BE2C (cell line): ENCODE measurements at regions not wholly inside any gene's neighbourhood (a gene's known extent, or its start where the extent isn't known, plus 50 kb on each side); places are given as distances from the start of the nearest gene placed in this dataset.

Experiments
- DNase-seq: peaks from one replicate; pipeline ENCODE4 v3.0.0-alpha.2; 2020
- H3K27me3 ChIP-seq: fragments of 250-450 bp; sonication (Bioruptor Pico); 2 replicates; pipeline ENCODE4 v1.5.1; 2020; ENCODE audit warnings: mild to moderate bottlenecking
- H3K36me3 ChIP-seq: fragments of 250-450 bp; sonication (Bioruptor Pico); 2 replicates; pipeline ENCODE4 v1.5.1; 2020; ENCODE audit warnings: mild to moderate bottlenecking
- H3K4me1 ChIP-seq: fragments of 250-450 bp; sonication (Bioruptor Pico); 2 replicates; pipeline ENCODE4 v1.5.1; 2020
- H3K4me3 ChIP-seq: 2 replicates; pipeline ENCODE4 v1.5.1; 2011; ENCODE audit warnings: low read depth, low read length
- H3K9me3 ChIP-seq: fragments of 250-450 bp; sonication (Bioruptor Pico); 2 replicates; pipeline ENCODE4 v1.5.1; 2020
- TF ChIP-seq, protein P1 (sequence below): IDR thresholded peaks from 2 replicates; pipeline ENCODE4 v1.5.1; 2012; ENCODE audit warnings: mild to moderate bottlenecking, low read depth, low read length

DNA sequence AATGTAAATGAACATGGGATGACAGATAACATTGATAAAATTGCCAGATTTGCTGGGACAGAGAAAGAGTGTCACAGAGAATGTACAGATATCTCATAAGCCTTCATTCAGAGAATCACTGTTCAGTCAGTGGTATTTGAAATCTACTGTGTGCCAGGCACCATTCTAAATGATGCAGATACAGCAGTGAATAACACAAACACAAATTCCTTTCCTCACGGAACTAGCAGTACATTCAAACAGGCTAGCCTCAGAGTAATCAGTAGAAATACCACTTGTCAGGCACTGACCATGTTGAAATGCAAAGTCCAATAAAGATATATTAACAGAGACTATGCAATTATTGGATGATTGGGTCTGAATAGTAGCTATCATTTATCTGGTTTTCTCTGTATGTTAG is 211.0 kb downstream of the RDH14 start:
- Histone ChIP-seq H3K4me3 (no peak overlapping the region), H3K27me3 (no peaks in the 10 kb centered on the region), H3K9me3 (no peaks in the 10 kb centered on the region), H3K4me1 (no peaks in the 10 kb centered on the region), H3K36me3 (no peaks in the 10 kb centered on the region)
- TF ChIP-seq, protein P1, sequence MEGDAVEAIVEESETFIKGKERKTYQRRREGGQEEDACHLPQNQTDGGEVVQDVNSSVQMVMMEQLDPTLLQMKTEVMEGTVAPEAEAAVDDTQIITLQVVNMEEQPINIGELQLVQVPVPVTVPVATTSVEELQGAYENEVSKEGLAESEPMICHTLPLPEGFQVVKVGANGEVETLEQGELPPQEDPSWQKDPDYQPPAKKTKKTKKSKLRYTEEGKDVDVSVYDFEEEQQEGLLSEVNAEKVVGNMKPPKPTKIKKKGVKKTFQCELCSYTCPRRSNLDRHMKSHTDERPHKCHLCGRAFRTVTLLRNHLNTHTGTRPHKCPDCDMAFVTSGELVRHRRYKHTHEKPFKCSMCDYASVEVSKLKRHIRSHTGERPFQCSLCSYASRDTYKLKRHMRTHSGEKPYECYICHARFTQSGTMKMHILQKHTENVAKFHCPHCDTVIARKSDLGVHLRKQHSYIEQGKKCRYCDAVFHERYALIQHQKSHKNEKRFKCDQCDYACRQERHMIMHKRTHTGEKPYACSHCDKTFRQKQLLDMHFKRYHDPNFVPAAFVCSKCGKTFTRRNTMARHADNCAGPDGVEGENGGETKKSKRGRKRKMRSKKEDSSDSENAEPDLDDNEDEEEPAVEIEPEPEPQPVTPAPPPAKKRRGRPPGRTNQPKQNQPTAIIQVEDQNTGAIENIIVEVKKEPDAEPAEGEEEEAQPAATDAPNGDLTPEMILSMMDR = no peak
- DNase-seq = no peak

DNA sequence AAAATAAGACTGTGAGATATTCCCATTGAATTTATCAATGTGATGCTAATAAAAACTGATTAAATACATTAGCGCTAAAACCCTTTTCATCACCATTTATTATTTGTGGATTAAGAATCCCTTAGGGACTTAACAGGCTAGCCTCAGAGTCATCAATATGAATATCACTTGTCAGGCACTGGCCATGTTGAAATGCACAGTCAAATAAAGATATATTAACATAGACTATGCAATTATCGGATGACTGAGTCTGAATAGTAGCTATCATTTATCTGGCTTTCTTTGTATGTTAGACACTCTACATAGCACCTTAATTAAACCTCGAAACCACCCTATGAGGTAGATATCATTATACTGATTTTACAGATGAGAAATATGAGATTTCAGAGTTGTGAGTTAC is 213.6 kb downstream of the RDH14 start:
- H3K9me3 ChIP-seq = no peaks in the 10 kb centered on the region
- no peaks in the 10 kb centered on the region for H3K4me1 ChIP-seq
- H3K4me3 ChIP-seq = no peak overlapping the region
- H3K36me3 ChIP-seq = no peaks in the 10 kb centered on the region
- H3K27me3 ChIP-seq = no peaks in the 10 kb centered on the region
- TF ChIP-seq, protein P1 = no peak
- no peak for DNase-seq

DNA sequence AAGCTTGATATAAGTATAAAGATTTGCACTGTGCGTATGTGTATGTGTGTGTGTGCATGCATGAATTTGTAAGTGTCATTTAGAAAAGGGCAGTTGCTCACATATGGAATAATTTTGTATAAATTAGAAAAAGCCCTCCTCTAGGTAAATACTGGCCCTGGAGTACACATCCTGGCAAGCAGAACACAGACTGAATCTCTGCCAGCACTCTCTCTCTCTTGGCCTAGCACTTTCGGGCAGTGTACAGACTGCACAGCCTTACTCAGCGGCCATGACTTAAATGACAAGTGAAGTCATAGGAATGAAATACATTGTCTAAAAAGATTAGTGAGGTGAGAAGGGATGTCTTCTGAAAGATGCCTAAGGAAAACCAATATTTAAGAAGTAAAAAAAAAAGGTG is 214.1 kb downstream of the RDH14 start:
- DNase-seq = no peak
- no peak overlapping the region for H3K4me3 ChIP-seq
- H3K36me3 ChIP-seq = no peaks in the 10 kb centered on the region
- H3K9me3 ChIP-seq = no peaks in the 10 kb centered on the region
- no peaks in the 10 kb centered on the region for H3K4me1 ChIP-seq
- TF ChIP-seq, protein P1 = no peak
- H3K27me3 ChIP-seq = no peaks in the 10 kb centered on the region

DNA sequence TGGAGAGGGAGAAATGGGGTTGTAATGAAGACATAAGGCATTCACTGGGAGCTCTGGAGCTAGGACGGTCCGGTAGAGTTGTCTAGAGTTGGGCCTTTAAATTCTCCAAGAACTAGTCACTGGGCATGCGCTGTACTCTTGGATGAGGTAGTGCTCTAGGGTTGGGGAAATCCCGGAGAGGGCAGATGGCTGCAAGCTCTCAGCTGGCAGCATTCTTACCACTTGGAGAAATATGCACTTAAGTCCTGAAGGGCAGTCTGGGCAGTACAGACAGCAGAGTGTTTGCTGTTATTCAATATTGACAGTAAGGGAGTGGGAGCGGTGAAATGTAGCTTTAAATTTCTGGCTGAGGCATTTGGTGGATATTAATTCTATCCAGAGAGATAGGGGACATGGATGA is 214.6 kb downstream of the RDH14 start:
- Histone ChIP-seq H3K36me3 (no peaks in the 10 kb centered on the region), H3K9me3 (no peaks in the 10 kb centered on the region), H3K4me3 (no peak overlapping the region), H3K27me3 (no peaks in the 10 kb centered on the region), H3K4me1 (no peaks in the 10 kb centered on the region)
- DNase-seq = no peak
- TF ChIP-seq, protein P1 = no peak

DNA sequence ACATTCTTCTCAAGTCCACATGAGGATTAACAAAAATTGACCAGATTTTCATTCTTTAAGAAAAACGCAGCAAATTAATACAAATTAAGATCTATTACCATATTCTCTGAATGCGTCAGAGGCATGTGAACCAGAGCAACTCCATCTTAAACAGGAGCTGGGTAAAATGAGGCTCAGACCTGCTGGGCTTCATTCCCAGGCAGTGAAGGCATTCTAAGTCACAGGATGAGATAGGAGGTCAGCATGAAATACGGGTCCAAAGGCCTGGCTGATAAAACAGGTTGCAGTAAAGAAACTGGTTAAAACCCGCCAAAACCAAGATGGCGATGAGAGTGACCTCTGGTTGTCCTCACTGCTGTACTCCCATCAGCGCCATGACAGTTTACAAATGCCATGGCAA is 217.6 kb downstream of the RDH14 start:
- Histone ChIP-seq H3K36me3 (no peaks in the 10 kb centered on the region), H3K4me3 (no peak overlapping the region), H3K27me3 (no peaks in the 10 kb centered on the region), H3K9me3 (no peaks in the 10 kb centered on the region), H3K4me1 (no peaks in the 10 kb centered on the region)
- no peak for DNase-seq
- TF ChIP-seq, protein P1 = no peak

DNA sequence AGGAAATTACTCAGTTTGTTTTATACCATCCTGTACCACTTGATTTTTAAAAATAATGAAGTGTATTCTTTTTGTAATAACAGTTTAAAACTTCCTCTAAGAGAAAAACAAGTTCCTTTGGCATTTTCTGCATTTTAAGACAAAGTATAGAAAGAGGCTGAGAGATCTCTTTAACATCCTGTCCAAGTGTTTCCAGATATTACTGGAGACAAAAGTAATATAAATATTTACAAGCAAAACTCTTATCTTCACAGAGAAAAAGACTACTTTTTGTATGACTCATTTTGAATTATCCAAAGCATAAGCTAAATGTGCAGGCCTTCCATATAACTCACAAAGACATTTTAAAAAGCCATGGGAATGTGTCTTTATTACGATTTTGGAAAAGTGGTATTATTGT is 221.1 kb downstream of the RDH14 start:
- Histone ChIP-seq H3K4me3 (no peak overlapping the region), H3K9me3 (no peaks in the 10 kb centered on the region), H3K27me3 (no peaks in the 10 kb centered on the region), H3K36me3 (no peaks in the 10 kb centered on the region), H3K4me1 (no peaks in the 10 kb centered on the region)
- TF ChIP-seq, protein P1 = no peak
- DNase-seq = no peak
